HAP-1 (cell line): ENCODE measurements at regions not wholly inside any gene's neighbourhood (a gene's known extent, or its start where the extent isn't known, plus 50 kb on each side); places are given as distances from the start of the nearest gene placed in this dataset.

Source experiments
- DNase-seq, 2 experiments: peaks; one replicate each; pipeline ENCODE4 v3.0.0-alpha.2; 2016 to 2020; ENCODE audit warnings: low spot score in 2 of 2
- H3K27me3 ChIP-seq: fragments of 250-450 bp; sonication (Bioruptor Pico); 2 replicates; pipeline ENCODE4 v1.5.1; 2020; ENCODE audit warnings: low read depth, mild to moderate bottlenecking, moderate library complexity
- H3K36me3 ChIP-seq: fragments of 250-450 bp; sonication (Bioruptor Pico); replicated peaks from 2 replicates; pipeline ENCODE4 v1.5.1; 2020; ENCODE audit warnings: mild to moderate bottlenecking
- H3K4me1 ChIP-seq: fragments of 250-450 bp; sonication (Bioruptor Pico); 2 replicates; pipeline ENCODE4 v1.5.1; 2020; ENCODE audit warnings: mild to moderate bottlenecking
- H3K4me3 ChIP-seq: fragments of 250-450 bp; sonication (Bioruptor Pico); 2 replicates; pipeline ENCODE4 v1.5.1; 2020; ENCODE audit warnings: mild to moderate bottlenecking, moderate library complexity
- H3K9me3 ChIP-seq: fragments of 250-450 bp; sonication (Bioruptor Pico); 2 replicates; pipeline ENCODE4 v1.5.1; 2020; ENCODE audit warnings: mild to moderate bottlenecking, moderate library complexity
- in situ Hi-C: fragments of 300-500 bp; cut with MboI; formaldehyde crosslinking; loops from 3 replicates; pipeline ENCODE4 v1.14.3; 2020; ENCODE audit warnings: low sequenced_read_pairs, inconsistent platforms, mixed read lengths

DNA sequence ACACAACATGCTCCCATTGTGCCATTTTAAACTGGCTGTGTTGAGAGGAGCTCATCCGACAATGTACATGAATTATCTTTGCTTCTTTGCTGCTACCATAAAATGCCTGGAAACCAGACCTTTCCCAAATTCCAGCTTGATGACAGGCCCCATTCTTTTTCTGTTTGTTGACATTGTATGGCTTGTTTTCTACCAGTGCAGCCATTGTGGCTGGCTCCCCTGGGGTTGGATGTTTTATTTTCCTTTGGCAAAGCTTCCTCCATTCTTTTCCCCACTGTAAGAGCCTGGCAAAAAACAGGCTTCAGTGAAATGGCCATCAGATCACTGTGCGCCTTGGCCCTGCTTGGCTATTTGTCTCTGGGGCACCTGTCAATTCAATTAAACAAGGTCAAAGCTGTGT, 532.5 kb downstream of the VRK1 start:
- Histone ChIP-seq H3K27me3 (no peaks in the 10 kb centered on the region), H3K4me1 (no peaks in the 10 kb centered on the region), H3K36me3 (no peaks in the 10 kb centered on the region), H3K9me3 (no peaks in the 10 kb centered on the region), H3K4me3 (no peak overlapping the region)
- in situ Hi-C loops = no loop called here
- no peak for DNase-seq

DNA sequence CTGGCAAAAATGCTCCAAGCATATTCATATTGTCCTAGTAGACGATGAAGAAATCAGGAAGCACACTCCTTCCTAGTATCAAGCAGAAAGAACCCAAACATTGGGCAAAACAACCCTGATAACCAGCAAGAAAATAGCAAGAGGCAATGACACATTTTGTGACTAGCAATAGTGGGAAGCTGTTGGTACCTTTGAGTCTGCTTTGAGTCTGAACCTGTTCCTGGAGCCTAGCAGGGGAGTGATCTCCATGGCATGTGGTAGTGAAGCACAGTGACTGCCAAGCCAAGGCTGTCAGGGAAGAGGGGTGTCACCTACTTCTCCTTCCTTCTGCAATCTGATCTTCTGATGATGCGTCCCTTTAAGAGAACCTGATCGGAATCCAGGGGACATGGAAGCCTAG, 533.9 kb downstream of the VRK1 start:
- in situ Hi-C loops = no loop called here
- Histone ChIP-seq H3K4me1 (no peaks in the 10 kb centered on the region), H3K36me3 (no peaks in the 10 kb centered on the region), H3K4me3 (no peak overlapping the region), H3K9me3 (no peaks in the 10 kb centered on the region), H3K27me3 (no peaks in the 10 kb centered on the region)
- DNase-seq = no peak

DNA sequence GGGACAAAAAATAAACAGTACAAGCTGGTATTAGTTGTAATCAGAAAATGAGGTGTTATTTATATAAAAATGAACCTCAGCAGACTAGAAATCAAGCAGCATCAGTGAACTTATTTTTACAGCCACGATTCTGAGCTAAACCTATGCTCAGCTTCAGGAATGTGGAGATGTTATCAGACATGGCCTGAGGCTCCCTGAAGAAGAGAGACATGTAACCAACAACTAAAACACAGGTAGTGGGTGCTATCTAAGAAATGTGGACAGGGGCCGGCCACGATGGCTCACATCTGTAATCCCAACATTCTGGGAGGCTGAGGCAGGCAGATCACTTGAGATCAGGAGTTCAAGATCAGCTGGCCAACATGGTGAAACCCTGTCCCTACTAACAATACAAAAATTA, 534.3 kb downstream of the VRK1 start:
- no peak for DNase-seq
- Histone ChIP-seq H3K9me3 (no peaks in the 10 kb centered on the region), H3K27me3 (no peaks in the 10 kb centered on the region), H3K36me3 (no peaks in the 10 kb centered on the region), H3K4me3 (no peak overlapping the region), H3K4me1 (no peaks in the 10 kb centered on the region)
- in situ Hi-C loops = no loop called here

DNA sequence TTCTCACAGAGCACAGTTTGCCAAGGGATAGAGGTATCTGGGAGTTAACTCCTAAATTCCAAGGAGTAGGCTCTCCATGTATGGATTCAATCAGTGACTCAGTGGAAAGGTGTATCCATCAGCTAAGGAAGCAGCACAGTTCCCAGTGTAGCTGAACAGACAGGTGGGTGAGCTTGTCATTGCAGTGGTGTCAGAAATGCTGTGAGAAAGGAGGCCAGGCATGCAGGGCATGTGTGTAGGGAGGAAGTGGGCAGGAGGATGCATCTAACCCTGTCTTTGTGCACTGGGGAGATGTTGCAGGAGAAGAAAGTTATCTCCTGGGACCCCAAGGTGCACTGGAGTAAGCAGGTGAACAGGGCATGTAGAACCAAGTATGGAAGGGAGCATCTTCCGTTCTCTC, 539.0 kb downstream of the VRK1 start:
- no peak for DNase-seq
- in situ Hi-C loops = no loop called here
- no peaks in the 10 kb centered on the region for H3K4me1 ChIP-seq

DNA sequence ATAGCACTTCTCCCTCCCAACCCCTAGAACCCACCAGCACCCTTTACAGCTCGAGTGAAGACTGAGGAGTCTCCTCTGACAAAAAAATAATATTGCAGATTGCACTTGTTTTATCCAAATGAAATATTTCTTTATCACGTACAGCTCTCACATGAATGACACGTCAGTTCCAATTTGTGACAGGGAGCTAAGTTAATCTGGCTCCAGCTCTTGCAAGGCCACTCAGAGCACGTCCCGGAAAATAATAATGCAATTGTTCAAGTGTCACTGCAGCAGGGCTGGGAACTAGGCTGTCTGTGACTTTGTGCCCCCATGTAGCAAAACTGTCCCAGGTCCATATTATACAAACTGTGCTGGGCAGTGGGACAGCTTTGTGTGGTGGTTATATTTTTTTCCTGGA, 539.6 kb downstream of the VRK1 start:
- Histone ChIP-seq H3K36me3 (no peaks in the 10 kb centered on the region), H3K4me1 (no peaks in the 10 kb centered on the region), H3K27me3 (no peaks in the 10 kb centered on the region), H3K9me3 (no peaks in the 10 kb centered on the region), H3K4me3 (no peak overlapping the region)
- no peak for DNase-seq
- in situ Hi-C loops = no loop called here

More for the DNA sequence above, 539.0 kb downstream of the VRK1 start:
- no peaks in the 10 kb centered on the region for H3K27me3 ChIP-seq
- H3K36me3 ChIP-seq = no peaks in the 10 kb centered on the region
- H3K4me3 ChIP-seq = no peak overlapping the region
- H3K9me3 ChIP-seq = no peaks in the 10 kb centered on the region

DNA sequence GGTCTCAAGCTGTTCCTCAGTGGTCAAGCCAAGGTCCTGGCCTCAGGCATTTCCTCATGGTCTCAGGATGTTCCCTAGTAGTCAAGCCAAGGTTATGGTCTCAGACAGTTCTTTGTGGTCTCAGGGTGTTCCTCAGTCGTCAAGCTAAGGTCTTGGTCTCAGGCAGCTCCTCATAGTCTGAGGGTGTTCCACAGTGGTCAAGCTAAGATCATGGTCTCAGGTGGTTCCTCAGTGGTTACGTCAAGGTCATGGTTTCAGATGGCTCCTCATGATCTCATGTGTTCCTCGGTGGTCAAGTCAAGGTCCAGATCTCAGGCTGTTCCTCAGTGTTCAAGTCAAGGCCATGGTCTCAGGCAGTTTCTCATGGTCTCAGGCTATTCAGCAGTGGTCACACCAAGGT, 540.1 kb downstream of the VRK1 start:
- in situ Hi-C loops = no loop called here
- Histone ChIP-seq H3K36me3 (no peaks in the 10 kb centered on the region), H3K9me3 (no peaks in the 10 kb centered on the region), H3K27me3 (no peaks in the 10 kb centered on the region), H3K4me3 (no peak overlapping the region), H3K4me1 (no peaks in the 10 kb centered on the region)
- DNase-seq = no peak

DNA sequence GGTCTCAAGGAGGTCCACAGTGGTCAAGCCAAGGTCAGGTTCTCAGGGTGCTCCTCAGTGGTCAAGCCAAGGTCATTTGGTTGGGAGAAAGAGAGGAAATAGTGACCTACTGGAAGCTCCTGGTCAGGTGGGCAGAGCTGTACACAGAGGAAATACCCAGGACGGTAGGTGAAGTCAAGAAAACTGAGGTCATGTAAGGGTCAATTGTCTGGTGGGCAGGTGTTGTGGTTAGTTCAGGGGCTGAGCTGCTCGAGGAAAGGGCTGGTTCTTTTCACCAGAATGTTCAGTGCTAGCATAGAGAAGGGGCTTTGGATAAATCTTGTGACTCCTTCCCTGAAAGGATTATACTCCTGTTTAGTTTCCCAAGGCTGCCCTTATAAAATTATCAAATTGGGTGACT, 540.5 kb downstream of the VRK1 start:
- Histone ChIP-seq H3K27me3 (no peaks in the 10 kb centered on the region), H3K4me3 (no peak overlapping the region), H3K9me3 (no peaks in the 10 kb centered on the region), H3K4me1 (no peaks in the 10 kb centered on the region), H3K36me3 (no peaks in the 10 kb centered on the region)
- no peak for DNase-seq
- in situ Hi-C loops = no loop called here

DNA sequence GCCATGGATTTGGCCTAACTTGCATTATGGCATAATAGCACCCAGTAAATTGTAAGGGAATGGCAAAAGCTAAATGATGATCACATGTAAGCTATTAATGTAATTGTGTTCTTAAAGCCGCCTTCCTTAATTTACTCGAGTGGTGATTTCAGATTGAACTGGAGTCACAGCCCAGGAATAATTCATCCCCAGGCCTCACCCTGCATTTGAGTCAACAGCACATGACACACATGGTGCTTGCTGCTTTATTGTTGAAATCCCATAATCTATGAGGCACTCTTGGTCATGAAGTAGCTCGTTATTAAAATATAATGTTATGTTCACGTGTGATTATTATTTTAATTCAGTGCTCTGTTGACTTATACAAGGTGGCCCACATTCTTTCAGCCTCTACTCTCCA, 547.5 kb downstream of the VRK1 start:
- H3K27me3 ChIP-seq = no peaks in the 10 kb centered on the region
- H3K36me3 ChIP-seq = no peaks in the 10 kb centered on the region
- H3K9me3 ChIP-seq = no peaks in the 10 kb centered on the region
- no peak overlapping the region for H3K4me3 ChIP-seq
- in situ Hi-C loops = no loop called here
- no peak for DNase-seq
- H3K4me1 ChIP-seq = no peaks in the 10 kb centered on the region

DNA sequence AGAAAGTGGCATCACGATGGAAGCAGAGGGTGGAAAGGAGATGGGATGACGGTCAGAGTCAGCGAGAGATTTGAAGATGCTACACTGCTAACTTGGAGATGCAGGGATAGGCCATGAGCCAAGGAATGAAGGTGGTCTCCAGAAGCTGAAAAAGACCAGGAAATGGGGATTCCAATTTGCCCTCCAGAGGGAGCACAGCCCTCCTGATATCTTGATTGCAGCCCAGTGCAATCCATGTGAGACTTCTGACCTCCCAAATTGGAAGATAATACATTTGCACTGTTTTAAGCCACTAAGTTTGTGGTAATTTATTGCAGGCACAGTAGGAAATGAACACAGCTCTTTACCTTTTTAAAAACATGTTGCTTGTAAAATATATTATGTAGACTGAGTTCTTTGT, 549.5 kb downstream of the VRK1 start:
- in situ Hi-C loops = no loop called here
- Histone ChIP-seq H3K4me3 (no peak overlapping the region), H3K36me3 (no peaks in the 10 kb centered on the region), H3K9me3 (no peaks in the 10 kb centered on the region), H3K27me3 (no peaks in the 10 kb centered on the region), H3K4me1 (no peaks in the 10 kb centered on the region)
- DNase-seq = no peak

DNA sequence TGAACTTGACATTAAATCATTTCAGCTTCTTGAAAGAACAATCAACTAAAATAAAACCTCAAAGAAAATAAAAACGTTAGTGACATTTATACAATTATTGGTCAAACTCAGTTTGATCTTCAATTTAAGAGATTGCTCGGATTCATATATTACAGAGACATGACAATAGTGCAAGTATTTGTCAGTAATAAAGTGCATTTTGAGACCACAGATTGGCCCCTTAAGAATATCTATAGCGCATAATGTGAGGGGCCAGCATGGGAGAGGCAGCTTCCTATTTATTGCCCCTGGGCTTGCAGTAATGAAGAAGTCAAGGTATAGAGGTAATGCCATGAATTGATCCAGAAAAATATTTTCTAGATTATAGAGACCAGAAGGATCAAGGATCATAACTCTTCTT, 552.3 kb downstream of the VRK1 start:
- Histone ChIP-seq H3K36me3 (no peaks in the 10 kb centered on the region), H3K27me3 (no peaks in the 10 kb centered on the region), H3K9me3 (no peaks in the 10 kb centered on the region), H3K4me1 (no peaks in the 10 kb centered on the region), H3K4me3 (no peak overlapping the region)
- no peak for DNase-seq
- in situ Hi-C loops = no loop called here

DNA sequence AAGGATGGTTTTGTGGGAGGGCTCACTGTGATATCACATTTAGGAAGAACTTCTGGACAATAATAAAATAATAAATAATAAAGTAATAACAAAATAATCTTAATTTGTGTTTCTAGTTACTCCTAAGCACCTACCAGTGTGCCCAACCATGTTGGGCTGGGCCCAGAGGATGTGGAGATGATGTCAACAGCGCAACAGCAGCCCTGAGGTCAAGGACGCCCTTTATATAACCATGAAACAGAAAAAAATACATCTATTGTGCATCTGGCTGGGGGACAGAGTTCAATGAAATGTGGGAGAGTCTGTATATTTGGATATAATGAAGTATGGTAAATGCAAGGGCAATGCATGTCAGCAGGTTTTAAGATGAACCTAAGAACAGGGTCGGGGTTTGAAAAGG, 552.8 kb downstream of the VRK1 start:
- H3K36me3 ChIP-seq = no peaks in the 10 kb centered on the region
- no peak for DNase-seq
- H3K27me3 ChIP-seq = no peaks in the 10 kb centered on the region
- no peak overlapping the region for H3K4me3 ChIP-seq
- no peaks in the 10 kb centered on the region for H3K4me1 ChIP-seq
- in situ Hi-C loops = no loop called here
- H3K9me3 ChIP-seq = no peaks in the 10 kb centered on the region

DNA sequence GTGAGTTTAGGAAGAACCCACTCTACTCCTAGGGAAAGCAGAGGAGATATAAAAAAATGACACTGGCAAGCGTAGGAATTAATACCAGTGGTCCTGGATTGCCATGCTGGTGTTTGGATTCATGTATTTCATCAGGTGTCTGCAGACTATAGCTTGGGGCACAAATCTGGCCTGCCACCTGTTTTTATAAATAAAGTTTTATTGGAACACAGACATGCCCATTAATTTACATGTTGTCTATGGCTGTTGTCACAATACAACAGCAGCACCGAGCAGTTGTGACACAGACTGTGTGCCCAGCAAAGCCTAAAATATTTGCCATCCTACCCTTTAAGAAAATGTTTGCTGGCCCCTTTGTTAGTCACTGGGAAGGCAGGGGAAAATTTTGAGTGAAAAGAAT, 553.2 kb downstream of the VRK1 start:
- no peaks in the 10 kb centered on the region for H3K36me3 ChIP-seq
- H3K4me3 ChIP-seq = no peak overlapping the region
- no peak for DNase-seq
- no peaks in the 10 kb centered on the region for H3K27me3 ChIP-seq
- no peaks in the 10 kb centered on the region for H3K9me3 ChIP-seq
- in situ Hi-C loops = no loop called here
- no peaks in the 10 kb centered on the region for H3K4me1 ChIP-seq

DNA sequence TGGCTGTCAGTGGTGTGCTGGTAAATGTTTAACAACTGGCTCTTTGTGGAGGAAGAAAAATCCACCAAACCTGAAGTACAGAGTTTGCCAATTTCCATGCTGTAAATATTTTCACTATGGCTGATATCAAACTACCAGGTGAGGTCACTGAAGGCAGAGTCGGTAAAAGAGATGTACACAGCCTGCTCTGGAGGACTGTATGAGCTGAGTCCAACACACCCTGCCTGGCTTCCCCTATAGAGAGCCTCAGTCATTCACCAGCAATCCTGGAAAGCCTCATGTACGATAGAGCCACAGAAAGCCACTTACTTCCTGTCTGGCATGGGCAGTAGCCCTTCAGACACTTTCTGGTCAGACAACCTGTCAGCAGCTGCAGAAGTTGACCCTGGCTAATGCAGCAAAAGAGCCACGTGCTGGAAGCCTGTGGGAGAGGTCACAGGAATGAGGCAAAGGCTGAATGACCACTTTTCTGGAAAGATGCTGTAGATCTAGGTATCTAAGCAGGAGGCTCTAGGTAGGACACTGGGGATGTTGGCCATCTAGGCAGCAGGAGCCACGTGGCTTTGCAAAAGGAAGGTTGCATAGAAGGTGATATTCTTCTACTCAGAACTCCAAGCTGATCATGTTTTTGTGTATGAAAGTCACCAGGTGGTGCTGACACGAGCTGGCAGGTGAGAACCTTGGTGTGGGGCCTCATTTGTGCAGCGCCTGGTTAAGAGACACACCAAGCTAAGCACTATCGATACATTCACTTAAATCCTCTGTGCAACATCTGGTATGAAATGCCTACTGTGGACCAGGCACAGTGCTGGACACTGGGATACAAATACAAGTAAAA, 553.9 kb downstream of the VRK1 start:
- no peak overlapping the region for H3K4me3 ChIP-seq
- H3K9me3 ChIP-seq = no peaks in the 10 kb centered on the region
- no peak for DNase-seq
- H3K36me3 ChIP-seq = no peaks in the 10 kb centered on the region
- in situ Hi-C loops = no loop called here
- no peaks in the 10 kb centered on the region for H3K4me1 ChIP-seq
- H3K27me3 ChIP-seq = no peaks in the 10 kb centered on the region

DNA sequence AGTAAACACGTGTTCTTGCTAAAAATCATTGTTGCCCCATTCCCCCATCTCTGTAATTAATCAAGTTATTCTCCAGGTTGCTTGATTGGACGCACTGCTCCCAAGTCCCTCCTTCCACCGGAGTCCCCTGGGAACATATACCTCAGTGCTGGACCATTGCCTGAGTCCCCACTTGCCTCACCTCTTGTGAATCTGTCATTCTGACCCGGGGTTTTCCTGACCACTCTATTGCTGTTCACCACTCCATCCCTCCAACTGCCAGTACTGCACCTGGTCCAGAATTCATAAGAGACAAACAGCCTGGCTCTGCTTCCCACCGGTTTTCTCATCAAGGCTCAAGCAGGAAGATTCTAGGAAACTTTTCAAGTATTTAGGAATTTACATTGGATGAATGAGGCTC, 555.9 kb downstream of the VRK1 start:
- in situ Hi-C loops = no loop called here
- H3K4me1 ChIP-seq = no peaks in the 10 kb centered on the region
- no peaks in the 10 kb centered on the region for H3K9me3 ChIP-seq
- H3K27me3 ChIP-seq = no peaks in the 10 kb centered on the region
- no peak overlapping the region for H3K4me3 ChIP-seq
- no peak for DNase-seq
- no peaks in the 10 kb centered on the region for H3K36me3 ChIP-seq

DNA sequence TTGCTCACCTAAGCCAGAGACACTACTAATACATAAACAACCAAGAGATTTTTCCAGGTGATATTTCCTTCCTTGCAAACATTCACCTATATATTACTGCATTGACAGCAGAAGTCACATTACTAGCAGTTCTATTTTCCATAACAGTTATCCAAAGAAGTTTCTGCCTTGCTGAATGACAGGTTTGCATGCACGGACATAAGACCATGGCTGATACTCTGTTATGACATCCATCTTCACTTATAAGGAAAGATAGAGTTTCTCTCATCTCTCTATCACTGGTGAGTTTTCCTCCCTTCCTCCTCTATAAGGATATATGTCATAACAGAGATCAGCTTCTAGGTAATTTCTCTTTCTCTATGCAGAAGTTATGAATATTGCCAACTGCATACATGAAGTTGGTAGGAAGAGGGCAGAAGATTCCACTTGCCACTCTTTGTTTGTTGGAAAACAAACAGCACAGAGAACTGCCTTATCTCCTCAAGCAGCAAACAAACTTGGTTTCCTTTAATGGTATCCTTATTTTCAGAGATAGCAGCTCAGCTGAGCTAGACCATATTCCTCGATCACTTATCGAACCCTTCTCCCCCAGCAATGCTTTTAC, 557.0 kb downstream of the VRK1 start:
- Histone ChIP-seq H3K4me3 (no peak overlapping the region), H3K27me3 (no peaks in the 10 kb centered on the region), H3K4me1 (no peaks in the 10 kb centered on the region), H3K9me3 (no peaks in the 10 kb centered on the region), H3K36me3 (no peaks in the 10 kb centered on the region)
- in situ Hi-C loops = no loop called here
- no peak for DNase-seq
